ENCODE measurements at regions not wholly inside any gene's neighbourhood (a gene's known extent, or its start where the extent isn't known, plus 50 kb on each side); places are given as distances from the start of the nearest gene placed in this dataset.

GRCh38 chr7:131637859-131638258 is 81.4 kb upstream of the PODXL start:
- no peak for ATAC-seq
- ChIA-PET CTCF (ENCODE audit: low intra/inter-chr PET ratio) (no interaction called here), POLR2A (no interaction called here)
- in situ Hi-C loops (cut with MboI), result no loop called here
- Histone ChIP-seq H2AFZ (ENCODE audit: low read depth, low read length) (no peak overlapping the region), H3K27ac (ENCODE audit: extremely low read depth, low read depth, low read length) (no peak overlapping the region), H3K9me3 (replicated peaks; ENCODE audit: control insufficient read depth, insufficient read depth, low read depth, low read length) (no peaks in the 10 kb centered on the region), H4K20me1 (replicated peaks; ENCODE audit: control insufficient read depth, insufficient read depth, low read length) (peaks cover 11% of the 10 kb centered on the region), H3K4me3 (no peak overlapping the region), H3K9me1 (ENCODE audit: control insufficient read depth, insufficient read depth, low read length) (no peaks in the 10 kb centered on the region), H3K27me3 (ENCODE audit: control insufficient read depth in 2 of 2, insufficient read depth in 2 of 2, low read length in 2 of 2) (peaks cover 35 to 85% of the 10 kb centered on the region in 2 experiments), H3K4me2 (ENCODE audit: insufficient read depth, low read length) (no peak overlapping the region), H3K9ac (ENCODE audit: insufficient read depth in 1 of 2, low read depth in 2 of 2, low read length in 2 of 2) (no peak overlapping the region), H3K4me1 (replicated peaks in 1 of 2; ENCODE audit: control insufficient read depth in 2 of 2, insufficient read depth in 2 of 2, low read length in 2 of 2) (no peaks in the 10 kb centered on the region; a peak in 1 of 5 replicates), H3K79me2 (ENCODE audit: control insufficient read depth, insufficient read depth, low read length) (no peaks in the 10 kb centered on the region), H3K36me3 (ENCODE audit: control insufficient read depth, insufficient read depth, low read length) (no peaks in the 10 kb centered on the region)
- FAIRE-seq, result no peak
- BruUV-seq (replicated peaks), result no TSS peak
- DNase-seq (ENCODE audit: extremely low read depth in 1 of 4, low spot score in 3 of 4), result no peak
- no peak for TF ChIP-seq ZNF232 (CRISPR knock-in tag; IDR thresholded peaks at IDR 0.05)
- no peak for TF ChIP-seq ARID3B (CRISPR knock-in tag; IDR thresholded peaks at IDR 0.05; ENCODE audit: borderline replicate concordance)
- TF ChIP-seq ZBTB33 (CRISPR knock-in tag; IDR thresholded peaks at IDR 0.05), result no peak
- no peak for TF ChIP-seq NR0B1 (IDR thresholded peaks at IDR 0.05; ENCODE audit: partially characterized antibody)
- TF ChIP-seq ZNF507 (tag; conservative IDR thresholded peaks at IDR 0.05), result no peak
- no peak for TF ChIP-seq HINFP (tag; conservative IDR thresholded peaks at IDR 0.05; ENCODE audit: low read depth)
- TF ChIP-seq ZKSCAN8 (CRISPR knock-in tag; IDR thresholded peaks at IDR 0.05), result no peak
- no peak for TF ChIP-seq NR3C1 (CRISPR knock-in tag; IDR thresholded peaks at IDR 0.05)
- TF ChIP-seq ETS1 (conservative IDR thresholded peaks at IDR 0.05; ENCODE audit: control insufficient read depth, low read depth, low read length), result no peak
- WGBS (ENCODE audit: insufficient coverage, low coverage, missing lambda C conversion rate), result 1% methylated on average over 8 of the region's 8 CpGs
- intact Hi-C loops (cut with micrococcal nuclease), result loop anchor here (5.0 kb wide), 1 partner anchor 91 kb away; no protein-coding TSS in a partner anchor
